ENCODE measurements at regions not wholly inside any gene's neighbourhood (a gene's known extent, or its start where the extent isn't known, plus 50 kb on each side); places are given as distances from the start of the nearest gene placed in this dataset.

- no peak for TF ChIP-seq ATF6 (CRISPR knock-in tag; IDR thresholded peaks at IDR 0.05)
These were observed 747.2 kb upstream of the PRR20A start (continued) for GRCh38 chr13:56393549-56393948.

- Mint-ChIP-seq H3K27ac (no peak overlapping the region), H3K36me3 (peaks cover 22% of the 10 kb centered on the region), H3K4me3 (no peak overlapping the region), H3K4me1 (peaks cover 34% of the 10 kb centered on the region), H3K9me3 (peaks cover 15% of the 10 kb centered on the region), H3K27me3 (ENCODE audit: low read depth) (peaks cover 7% of the 10 kb centered on the region; the same call in 1 of the 2 replicates)
- TF ChIP-seq ZBTB21 (CRISPR knock-in tag; IDR thresholded peaks at IDR 0.05; ENCODE audit: borderline replicate concordance) (no peak), ZNF121 (CRISPR knock-in tag; IDR thresholded peaks at IDR 0.05) (no peak), TCF7 (CRISPR knock-in tag; IDR thresholded peaks at IDR 0.05; ENCODE audit: low read depth) (no peak), USF1 (CRISPR knock-in tag; IDR thresholded peaks at IDR 0.05) (no peak), SMAD3 (CRISPR knock-in tag; IDR thresholded peaks at IDR 0.05; ENCODE audit: borderline replicate concordance) (no peak), JAZF1 (CRISPR knock-in tag; IDR thresholded peaks at IDR 0.05) (no peak), CREB1 (CRISPR knock-in tag; IDR thresholded peaks at IDR 0.05) (no peak), FOXP1 (CRISPR knock-in tag; IDR thresholded peaks at IDR 0.05; ENCODE audit: borderline replicate concordance) (no peak)
- TF ChIP-seq, protein P1, sequence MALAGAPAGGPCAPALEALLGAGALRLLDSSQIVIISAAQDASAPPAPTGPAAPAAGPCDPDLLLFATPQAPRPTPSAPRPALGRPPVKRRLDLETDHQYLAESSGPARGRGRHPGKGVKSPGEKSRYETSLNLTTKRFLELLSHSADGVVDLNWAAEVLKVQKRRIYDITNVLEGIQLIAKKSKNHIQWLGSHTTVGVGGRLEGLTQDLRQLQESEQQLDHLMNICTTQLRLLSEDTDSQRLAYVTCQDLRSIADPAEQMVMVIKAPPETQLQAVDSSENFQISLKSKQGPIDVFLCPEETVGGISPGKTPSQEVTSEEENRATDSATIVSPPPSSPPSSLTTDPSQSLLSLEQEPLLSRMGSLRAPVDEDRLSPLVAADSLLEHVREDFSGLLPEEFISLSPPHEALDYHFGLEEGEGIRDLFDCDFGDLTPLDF (CRISPR knock-in tag; IDR thresholded peaks at IDR 0.05): no peak
- TF ChIP-seq, protein P2, sequence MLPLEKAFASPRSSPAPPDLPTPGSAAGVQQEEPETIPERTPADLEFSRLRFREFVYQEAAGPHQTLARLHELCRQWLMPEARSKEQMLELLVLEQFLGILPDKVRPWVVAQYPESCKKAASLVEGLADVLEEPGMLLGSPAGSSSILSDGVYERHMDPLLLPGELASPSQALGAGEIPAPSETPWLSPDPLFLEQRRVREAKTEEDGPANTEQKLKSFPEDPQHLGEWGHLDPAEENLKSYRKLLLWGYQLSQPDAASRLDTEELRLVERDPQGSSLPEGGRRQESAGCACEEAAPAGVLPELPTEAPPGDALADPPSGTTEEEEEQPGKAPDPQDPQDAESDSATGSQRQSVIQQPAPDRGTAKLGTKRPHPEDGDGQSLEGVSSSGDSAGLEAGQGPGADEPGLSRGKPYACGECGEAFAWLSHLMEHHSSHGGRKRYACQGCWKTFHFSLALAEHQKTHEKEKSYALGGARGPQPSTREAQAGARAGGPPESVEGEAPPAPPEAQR (CRISPR knock-in tag; IDR thresholded peaks at IDR 0.05): no peak
- TF ChIP-seq, protein P3, sequence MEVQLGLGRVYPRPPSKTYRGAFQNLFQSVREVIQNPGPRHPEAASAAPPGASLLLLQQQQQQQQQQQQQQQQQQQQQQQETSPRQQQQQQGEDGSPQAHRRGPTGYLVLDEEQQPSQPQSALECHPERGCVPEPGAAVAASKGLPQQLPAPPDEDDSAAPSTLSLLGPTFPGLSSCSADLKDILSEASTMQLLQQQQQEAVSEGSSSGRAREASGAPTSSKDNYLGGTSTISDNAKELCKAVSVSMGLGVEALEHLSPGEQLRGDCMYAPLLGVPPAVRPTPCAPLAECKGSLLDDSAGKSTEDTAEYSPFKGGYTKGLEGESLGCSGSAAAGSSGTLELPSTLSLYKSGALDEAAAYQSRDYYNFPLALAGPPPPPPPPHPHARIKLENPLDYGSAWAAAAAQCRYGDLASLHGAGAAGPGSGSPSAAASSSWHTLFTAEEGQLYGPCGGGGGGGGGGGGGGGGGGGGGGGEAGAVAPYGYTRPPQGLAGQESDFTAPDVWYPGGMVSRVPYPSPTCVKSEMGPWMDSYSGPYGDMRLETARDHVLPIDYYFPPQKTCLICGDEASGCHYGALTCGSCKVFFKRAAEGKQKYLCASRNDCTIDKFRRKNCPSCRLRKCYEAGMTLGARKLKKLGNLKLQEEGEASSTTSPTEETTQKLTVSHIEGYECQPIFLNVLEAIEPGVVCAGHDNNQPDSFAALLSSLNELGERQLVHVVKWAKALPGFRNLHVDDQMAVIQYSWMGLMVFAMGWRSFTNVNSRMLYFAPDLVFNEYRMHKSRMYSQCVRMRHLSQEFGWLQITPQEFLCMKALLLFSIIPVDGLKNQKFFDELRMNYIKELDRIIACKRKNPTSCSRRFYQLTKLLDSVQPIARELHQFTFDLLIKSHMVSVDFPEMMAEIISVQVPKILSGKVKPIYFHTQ (CRISPR knock-in tag; IDR thresholded peaks at IDR 0.05): no peak
- TF ChIP-seq, protein P4, sequence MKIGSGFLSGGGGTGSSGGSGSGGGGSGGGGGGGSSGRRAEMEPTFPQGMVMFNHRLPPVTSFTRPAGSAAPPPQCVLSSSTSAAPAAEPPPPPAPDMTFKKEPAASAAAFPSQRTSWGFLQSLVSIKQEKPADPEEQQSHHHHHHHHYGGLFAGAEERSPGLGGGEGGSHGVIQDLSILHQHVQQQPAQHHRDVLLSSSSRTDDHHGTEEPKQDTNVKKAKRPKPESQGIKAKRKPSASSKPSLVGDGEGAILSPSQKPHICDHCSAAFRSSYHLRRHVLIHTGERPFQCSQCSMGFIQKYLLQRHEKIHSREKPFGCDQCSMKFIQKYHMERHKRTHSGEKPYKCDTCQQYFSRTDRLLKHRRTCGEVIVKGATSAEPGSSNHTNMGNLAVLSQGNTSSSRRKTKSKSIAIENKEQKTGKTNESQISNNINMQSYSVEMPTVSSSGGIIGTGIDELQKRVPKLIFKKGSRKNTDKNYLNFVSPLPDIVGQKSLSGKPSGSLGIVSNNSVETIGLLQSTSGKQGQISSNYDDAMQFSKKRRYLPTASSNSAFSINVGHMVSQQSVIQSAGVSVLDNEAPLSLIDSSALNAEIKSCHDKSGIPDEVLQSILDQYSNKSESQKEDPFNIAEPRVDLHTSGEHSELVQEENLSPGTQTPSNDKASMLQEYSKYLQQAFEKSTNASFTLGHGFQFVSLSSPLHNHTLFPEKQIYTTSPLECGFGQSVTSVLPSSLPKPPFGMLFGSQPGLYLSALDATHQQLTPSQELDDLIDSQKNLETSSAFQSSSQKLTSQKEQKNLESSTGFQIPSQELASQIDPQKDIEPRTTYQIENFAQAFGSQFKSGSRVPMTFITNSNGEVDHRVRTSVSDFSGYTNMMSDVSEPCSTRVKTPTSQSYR (CRISPR knock-in tag; IDR thresholded peaks at IDR 0.05): no peak
- ChIA-PET POLR2A (no interaction called here), CTCF (no interaction called here)
- ATAC-seq: peak; percentile 75
- DNase-seq (ENCODE audit: low spot score): no peak
These were observed 744.4 kb upstream of the PRR20A start for GRCh38 chr13:56396318-56396717.
